PFSK-1 (cell line): ENCODE measurements at regions not wholly inside any gene's neighbourhood (a gene's known extent, or its start where the extent isn't known, plus 50 kb on each side); places are given as distances from the start of the nearest gene placed in this dataset.

Experiments used
- POLR2AphosphoS5 ChIP-seq: IDR thresholded peaks from 2 replicates; pipeline ENCODE4 v1.6.1; 2012; ENCODE audit warnings: low read depth, mild to moderate bottlenecking, control low read depth, low read length, moderate library complexity
- TF ChIP-seq, protein P1 (sequence below), 2 experiments: IDR thresholded peaks; 2 replicates each; pipeline versions ENCODE4 v1.6.1 to v1.8.0; 2011 to 2012; ENCODE audit warnings: low read depth in 2 of 2, low read length in 2 of 2, control low read depth in 1 of 2, inconsistent platforms in 1 of 2, mild to moderate bottlenecking in 1 of 2, moderate library complexity in 1 of 2; ENCODE audit not compliant: insufficient read depth in 1 of 2

GRCh38 chr4:57303012-57303751 is 193.0 kb upstream of the IGFBP7 start:
- TF ChIP-seq, protein P1, sequence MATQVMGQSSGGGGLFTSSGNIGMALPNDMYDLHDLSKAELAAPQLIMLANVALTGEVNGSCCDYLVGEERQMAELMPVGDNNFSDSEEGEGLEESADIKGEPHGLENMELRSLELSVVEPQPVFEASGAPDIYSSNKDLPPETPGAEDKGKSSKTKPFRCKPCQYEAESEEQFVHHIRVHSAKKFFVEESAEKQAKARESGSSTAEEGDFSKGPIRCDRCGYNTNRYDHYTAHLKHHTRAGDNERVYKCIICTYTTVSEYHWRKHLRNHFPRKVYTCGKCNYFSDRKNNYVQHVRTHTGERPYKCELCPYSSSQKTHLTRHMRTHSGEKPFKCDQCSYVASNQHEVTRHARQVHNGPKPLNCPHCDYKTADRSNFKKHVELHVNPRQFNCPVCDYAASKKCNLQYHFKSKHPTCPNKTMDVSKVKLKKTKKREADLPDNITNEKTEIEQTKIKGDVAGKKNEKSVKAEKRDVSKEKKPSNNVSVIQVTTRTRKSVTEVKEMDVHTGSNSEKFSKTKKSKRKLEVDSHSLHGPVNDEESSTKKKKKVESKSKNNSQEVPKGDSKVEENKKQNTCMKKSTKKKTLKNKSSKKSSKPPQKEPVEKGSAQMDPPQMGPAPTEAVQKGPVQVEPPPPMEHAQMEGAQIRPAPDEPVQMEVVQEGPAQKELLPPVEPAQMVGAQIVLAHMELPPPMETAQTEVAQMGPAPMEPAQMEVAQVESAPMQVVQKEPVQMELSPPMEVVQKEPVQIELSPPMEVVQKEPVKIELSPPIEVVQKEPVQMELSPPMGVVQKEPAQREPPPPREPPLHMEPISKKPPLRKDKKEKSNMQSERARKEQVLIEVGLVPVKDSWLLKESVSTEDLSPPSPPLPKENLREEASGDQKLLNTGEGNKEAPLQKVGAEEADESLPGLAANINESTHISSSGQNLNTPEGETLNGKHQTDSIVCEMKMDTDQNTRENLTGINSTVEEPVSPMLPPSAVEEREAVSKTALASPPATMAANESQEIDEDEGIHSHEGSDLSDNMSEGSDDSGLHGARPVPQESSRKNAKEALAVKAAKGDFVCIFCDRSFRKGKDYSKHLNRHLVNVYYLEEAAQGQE (IDR thresholded peaks at IDR 0.05; ENCODE audit: insufficient read depth in 1 of 2, low read depth in 2 of 2, low read length in 2 of 2): no peak
- no peak for TF ChIP-seq POLR2AphosphoS5
